ENCODE measurements at regions not wholly inside any gene's neighbourhood (a gene's known extent, or its start where the extent isn't known, plus 50 kb on each side); places are given as distances from the start of the nearest gene placed in this dataset.
A peak's percentile ranks its signal among the peaks of the same experiment; 100 is the strongest.
"Not testable (repeated sequence)": the region's sequence is repeated elsewhere in the genome, so short reads cannot be mapped to it uniquely, and the experiment has no call there.

- DNase-seq (ENCODE audit: low read depth) = no peak
Observed at GRCh38 chr5:68973696-68974095, 120.1 kb upstream of the SLC30A5 start.

GRCh38 chr5:68983043-68983442 lies 110.8 kb upstream of the SLC30A5 start:
- DNase-seq (ENCODE audit: low read depth) = no peak

GRCh38 chr5:68983959-68984358 lies 109.9 kb upstream of the SLC30A5 start:
- no peak for DNase-seq (ENCODE audit: low read depth)

GRCh38 chr5:68991279-68992084 lies 102.3 kb upstream of the SLC30A5 start:
- no peak for DNase-seq (ENCODE audit: low read depth)

- DNase-seq (ENCODE audit: low read depth) = no peak
Observed at GRCh38 chr5:68994645-68995044, 99.2 kb upstream of the SLC30A5 start.

- no peak for DNase-seq (ENCODE audit: low read depth)
Observed at GRCh38 chr5:68995845-68996545, 97.8 kb upstream of the SLC30A5 start.

GRCh38 chr5:68999181-68999580 lies 94.6 kb upstream of the SLC30A5 start:
- no peak for DNase-seq (ENCODE audit: low read depth)

- no peak for DNase-seq (ENCODE audit: low read depth)
Observed at GRCh38 chr5:69000216-69000919, 93.4 kb upstream of the SLC30A5 start.

- no peak for DNase-seq (ENCODE audit: low read depth)
Observed at GRCh38 chr5:69000949-69001348, 92.9 kb upstream of the SLC30A5 start.

- no peak for DNase-seq (ENCODE audit: low read depth)
Observed at GRCh38 chr5:69001627-69002026, 92.2 kb upstream of the SLC30A5 start.

- DNase-seq (ENCODE audit: low read depth) = no peak
Observed at GRCh38 chr5:69004127-69004526, 89.7 kb upstream of the SLC30A5 start.

- no peak for DNase-seq (ENCODE audit: low read depth)
Observed at GRCh38 chr5:69004676-69005075, 89.1 kb upstream of the SLC30A5 start.

- no peak for DNase-seq (ENCODE audit: low read depth)
Observed at GRCh38 chr5:69006030-69006429, 87.8 kb upstream of the SLC30A5 start.

- no peak for DNase-seq (ENCODE audit: low read depth)
Observed at GRCh38 chr5:69007163-69007562, 86.7 kb upstream of the SLC30A5 start.

- DNase-seq (ENCODE audit: low read depth) = peak; percentile 59
Observed at GRCh38 chr5:69007726-69008368, 86.0 kb upstream of the SLC30A5 start.

GRCh38 chr5:69010476-69010875 lies 83.3 kb upstream of the SLC30A5 start:
- no peak for DNase-seq (ENCODE audit: low read depth)

GRCh38 chr5:69011910-69012309 lies 81.9 kb upstream of the SLC30A5 start:
- no peak for DNase-seq (ENCODE audit: low read depth)

- no peak for DNase-seq (ENCODE audit: low read depth)
Observed at GRCh38 chr5:69013481-69013880, 80.3 kb upstream of the SLC30A5 start.

GRCh38 chr5:69014007-69014406 lies 79.8 kb upstream of the SLC30A5 start:
- DNase-seq (ENCODE audit: low read depth) = not testable (repeated sequence)

GRCh38 chr5:69019668-69020375 lies 74.0 kb upstream of the SLC30A5 start:
- no peak for DNase-seq (ENCODE audit: low read depth)

- no peak for DNase-seq (ENCODE audit: low read depth)
Observed at GRCh38 chr5:69024241-69024651, 69.6 kb upstream of the SLC30A5 start.

- DNase-seq (ENCODE audit: low read depth) = no peak
Observed at GRCh38 chr5:69029292-69029691, 64.5 kb upstream of the SLC30A5 start.
